ENCODE measurements at regions not wholly inside any gene's neighbourhood (a gene's known extent, or its start where the extent isn't known, plus 50 kb on each side); places are given as distances from the start of the nearest gene placed in this dataset.
"Not testable (repeated sequence)": the region's sequence is repeated elsewhere in the genome, so short reads cannot be mapped to it uniquely, and the experiment has no call there.

GRCh38 chr11:122594986-122595645 lies 60.4 kb upstream of the UBASH3B start:
- CTCF ChIA-PET: interaction anchor here (1.3 to 8.0 kb wide), 2 partner anchors 14 kb away, joined by 3 to 64 read pairs; no protein-coding TSS in a partner anchor
- POLR2A ChIA-PET: no interaction called here
- no peak for TF ChIP-seq CTCF (IDR thresholded peaks at IDR 0.05; ENCODE audit: insufficient read depth, low read length, missing control alignments)
- H3K4me3 ChIP-seq (ENCODE audit: low read depth, low read length): no peak overlapping the region
- DNase-seq (ENCODE audit: low read depth, low spot score): no peak

- ChIA-PET CTCF (interaction anchor here (1.3 to 8.0 kb wide), 3 partner anchors 13 to 15 kb away, joined by 3 to 64 read pairs (median 15); no protein-coding TSS in a partner anchor), POLR2A (no interaction called here)
- no peak for DNase-seq (ENCODE audit: low read depth, low spot score)
- no peak for TF ChIP-seq CTCF (IDR thresholded peaks at IDR 0.05; ENCODE audit: insufficient read depth, low read length, missing control alignments)
- H3K4me3 ChIP-seq (ENCODE audit: low read depth, low read length): no peak overlapping the region
Observed at GRCh38 chr11:122593473-122594420, 61.8 kb upstream of the UBASH3B start.

GRCh38 chr11:122592641-122593040 lies 62.9 kb upstream of the UBASH3B start:
- no peak overlapping the region for H3K4me3 ChIP-seq (ENCODE audit: low read depth, low read length)
- POLR2A ChIA-PET: no interaction called here

GRCh38 chr11:122584670-122585069 lies 70.9 kb upstream of the UBASH3B start:
- H3K4me3 ChIP-seq (ENCODE audit: low read depth, low read length): no peak overlapping the region
- POLR2A ChIA-PET: no interaction called here
- TF ChIP-seq CTCF (IDR thresholded peaks at IDR 0.05; ENCODE audit: insufficient read depth, low read length, missing control alignments): no peak
- CTCF ChIA-PET: interaction anchor here (1.2 to 8.1 kb wide), 2 partner anchors 13 to 198 kb away, joined by 3 to 64 read pairs; no protein-coding TSS in a partner anchor
- DNase-seq (ENCODE audit: low read depth, low spot score): no peak

More at GRCh38 chr11:122592641-122593040, 62.9 kb upstream of the UBASH3B start:
- CTCF ChIA-PET: interaction anchor here (0.6 to 2.4 kb wide), 2 partner anchors 12 to 15 kb away, joined by 3 to 15 read pairs; no protein-coding TSS in a partner anchor
- no peak for TF ChIP-seq CTCF (IDR thresholded peaks at IDR 0.05; ENCODE audit: insufficient read depth, low read length, missing control alignments)
- no peak for DNase-seq (ENCODE audit: low read depth, low spot score)

GRCh38 chr11:122580071-122580470 lies 75.5 kb upstream of the UBASH3B start:
- DNase-seq (ENCODE audit: low read depth, low spot score); H3K4me3 ChIP-seq (ENCODE audit: low read depth, low read length); POLR2A ChIA-PET: not testable (repeated sequence)
- CTCF ChIA-PET: interaction anchor here (0.6 to 8.1 kb wide), 26 partner anchors 10 to 1288 kb away, joined by 3 to 64 read pairs (median 4); partner anchors contain the start of gene SC5D

- ChIA-PET CTCF (interaction anchor here (0.8 to 8.1 kb wide), 13 partner anchors 8 to 1019 kb away, joined by 3 to 64 read pairs (median 4); no protein-coding TSS in a partner anchor), POLR2A (no interaction called here)
- H3K4me3 ChIP-seq (ENCODE audit: low read depth, low read length): no peak overlapping the region
- TF ChIP-seq CTCF (IDR thresholded peaks at IDR 0.05; ENCODE audit: insufficient read depth, low read length, missing control alignments): no peak
- no peak for DNase-seq (ENCODE audit: low read depth, low spot score)
Observed at GRCh38 chr11:122578171-122578825, 77.2 kb upstream of the UBASH3B start.

Data from AG04449 (cell line).